HG03565 (cell line): ENCODE measurements at regions not wholly inside any gene's neighbourhood (a gene's known extent, or its start where the extent isn't known, plus 50 kb on each side); places are given as distances from the start of the nearest gene placed in this dataset.
"Not testable (repeated sequence)": the region's sequence is repeated elsewhere in the genome, so short reads cannot be mapped to it uniquely, and the experiment has no call there.

Experiments used
- ATAC-seq: cut with Tn5 transposase; IDR thresholded peaks from one replicate; pipeline ENCODE4 v1.9.1; 2021; ENCODE audit warnings: mild to moderate bottlenecking, moderate library complexity; ENCODE audit not compliant: unreplicated experiment

- no peak for ATAC-seq
These were observed 341.7 kb downstream of the LRRC3B start for GRCh38 chr3:26964313-26964712.

- no peak for ATAC-seq
These were observed 342.3 kb downstream of the LRRC3B start for GRCh38 chr3:26964836-26965235.

GRCh38 chr3:26967501-26967900 is 344.9 kb downstream of the LRRC3B start:
- no peak for ATAC-seq

GRCh38 chr3:26984416-26985390 is 362.1 kb downstream of the LRRC3B start:
- no peak for ATAC-seq

- ATAC-seq, result no peak
These were observed 366.5 kb downstream of the LRRC3B start for GRCh38 chr3:26989037-26989436.

GRCh38 chr3:26997226-26997625 is 372.0 kb downstream of the NEK10 start:
- no peak for ATAC-seq

GRCh38 chr3:27010834-27011233 is 358.3 kb downstream of the NEK10 start:
- ATAC-seq, result no peak

- no peak for ATAC-seq
These were observed 347.0 kb downstream of the NEK10 start for GRCh38 chr3:27022096-27022761.

- no peak for ATAC-seq
These were observed 344.7 kb downstream of the NEK10 start for GRCh38 chr3:27024493-27024892.

GRCh38 chr3:27025718-27026117 is 343.5 kb downstream of the NEK10 start:
- no peak for ATAC-seq

- no peak for ATAC-seq
These were observed 337.7 kb downstream of the NEK10 start for GRCh38 chr3:27031476-27031875.

- ATAC-seq, result no peak
These were observed 334.9 kb downstream of the NEK10 start for GRCh38 chr3:27034255-27034654.

- ATAC-seq, result no peak
These were observed 328.5 kb downstream of the NEK10 start for GRCh38 chr3:27040674-27041073.

GRCh38 chr3:27042541-27042940 is 326.6 kb downstream of the NEK10 start:
- not testable (repeated sequence) for ATAC-seq

- ATAC-seq, result no peak
These were observed 325.7 kb downstream of the NEK10 start for GRCh38 chr3:27043328-27043955.

- ATAC-seq, result no peak
These were observed 324.2 kb downstream of the NEK10 start for GRCh38 chr3:27044931-27045481.

GRCh38 chr3:27046351-27046750 is 322.8 kb downstream of the NEK10 start:
- ATAC-seq, result no peak

- peak; percentile 48 for ATAC-seq
These were observed 319.4 kb downstream of the NEK10 start for GRCh38 chr3:27049792-27050191.

- not testable (repeated sequence) for ATAC-seq
These were observed 317.7 kb downstream of the NEK10 start for GRCh38 chr3:27051527-27051926.

- ATAC-seq, result no peak
These were observed 312.9 kb downstream of the NEK10 start for GRCh38 chr3:27056326-27056725.

- no peak for ATAC-seq
These were observed 309.7 kb downstream of the NEK10 start for GRCh38 chr3:27059489-27059888.
